ENCODE measurements at regions not wholly inside any gene's neighbourhood (a gene's known extent, or its start where the extent isn't known, plus 50 kb on each side); places are given as distances from the start of the nearest gene placed in this dataset.
A peak's percentile ranks its signal among the peaks of the same experiment; 100 is the strongest.

DNA sequence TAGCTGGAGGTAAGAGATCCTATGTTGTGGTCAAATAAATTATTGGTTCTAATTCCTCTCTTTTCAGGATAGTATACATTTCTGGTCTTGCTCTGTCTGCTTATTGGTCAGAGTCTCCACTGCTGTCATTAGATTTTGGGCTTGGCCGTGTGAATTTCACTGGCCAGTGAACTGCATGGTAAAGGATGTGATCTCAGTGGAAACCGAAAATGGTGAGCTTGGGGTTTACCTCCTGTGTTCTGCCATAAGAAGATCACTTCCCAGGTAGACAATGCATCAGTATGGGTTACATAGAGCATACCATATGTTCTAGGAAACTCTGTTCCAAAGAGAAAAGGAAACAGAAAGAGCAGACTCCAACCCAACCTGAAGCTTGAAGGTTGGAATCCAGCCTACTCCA lies 1123.3 kb upstream of the B3GALT2 start:
- DNase-seq: no peak

DNA sequence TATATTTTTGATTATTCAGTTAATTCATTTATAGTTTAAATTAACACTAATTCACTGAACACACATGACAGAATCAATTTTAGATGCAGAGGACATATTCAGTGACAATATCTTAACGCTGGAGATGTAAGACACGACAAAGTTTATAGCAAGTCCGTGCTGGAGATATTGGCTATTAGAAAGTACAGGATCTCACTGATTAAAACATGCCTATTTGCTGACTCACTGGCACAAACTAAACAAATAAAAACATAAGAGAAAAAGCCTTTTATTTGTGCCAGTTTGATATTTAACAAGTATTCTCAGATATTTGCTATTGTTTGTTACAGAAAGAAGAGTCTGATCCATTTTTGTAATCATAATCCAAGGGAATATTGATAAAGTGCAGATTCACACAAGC lies 1122.9 kb upstream of the B3GALT2 start:
- no peak for DNase-seq

DNA sequence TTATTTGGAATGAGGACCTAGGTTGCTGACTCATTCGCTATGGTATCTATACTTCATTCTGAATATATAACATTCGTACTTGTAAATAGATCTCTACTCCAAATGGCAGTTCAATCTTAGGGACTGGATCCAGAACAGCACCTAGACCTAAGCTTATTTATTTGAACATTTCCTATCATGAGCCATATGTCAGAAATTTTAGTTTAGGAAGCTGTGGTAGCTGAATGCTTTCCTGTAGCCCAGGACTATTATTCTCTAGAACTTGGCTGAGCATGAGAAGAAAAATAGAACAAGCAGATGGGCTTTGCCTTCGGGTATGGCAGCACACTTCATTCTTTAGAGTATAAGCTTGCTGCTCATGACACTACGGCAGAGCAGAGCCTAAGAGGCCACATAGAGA lies 1114.4 kb upstream of the B3GALT2 start:
- DNase-seq: no peak

DNA sequence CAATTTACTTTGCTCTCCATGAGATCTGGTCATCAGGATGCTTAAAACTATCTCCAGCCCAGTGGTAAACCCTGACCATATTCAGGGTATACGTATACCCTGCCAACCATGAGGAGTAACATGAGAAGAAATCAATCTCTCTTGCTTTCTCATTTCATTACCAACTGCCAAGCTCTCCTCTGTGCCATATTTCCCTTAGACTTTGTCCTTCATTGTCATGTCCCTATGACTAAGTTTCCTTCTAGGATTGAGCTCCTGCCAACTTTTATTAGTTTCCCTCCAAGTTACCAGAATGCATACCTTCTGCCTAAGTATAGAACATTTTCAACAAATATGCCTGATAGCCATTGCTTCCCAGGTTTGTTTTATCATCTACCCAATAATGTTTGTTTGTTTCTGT lies 1113.9 kb upstream of the B3GALT2 start:
- peak; percentile 18 for DNase-seq

DNA sequence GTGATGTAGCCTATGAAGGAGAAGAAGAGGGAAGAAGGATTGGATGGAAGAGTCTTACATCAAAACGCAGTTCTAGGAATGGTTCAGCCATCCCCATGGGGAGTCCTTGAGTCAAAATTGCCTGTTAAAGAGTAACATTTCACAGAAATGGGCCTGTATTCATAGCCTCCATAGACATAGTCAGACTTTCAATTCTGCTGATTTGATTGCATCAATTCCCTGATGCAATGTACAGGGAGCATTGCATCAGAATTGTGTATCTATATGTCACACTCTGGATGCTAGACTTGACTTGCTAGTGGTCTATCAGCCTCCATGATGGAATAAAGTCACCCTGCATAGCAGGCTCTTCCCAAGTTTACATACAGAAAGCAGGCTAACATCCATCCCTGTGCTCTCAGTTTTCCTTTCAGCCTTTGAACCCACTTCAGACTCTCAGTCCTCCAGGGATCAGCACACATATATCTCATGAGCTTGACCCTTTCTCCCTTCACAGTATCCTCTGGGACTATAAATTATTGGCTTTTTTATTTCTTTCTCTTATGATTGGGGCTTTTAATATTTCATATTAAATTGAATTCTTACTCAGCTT lies 1111.7 kb upstream of the B3GALT2 start:
- DNase-seq: no peak

DNA sequence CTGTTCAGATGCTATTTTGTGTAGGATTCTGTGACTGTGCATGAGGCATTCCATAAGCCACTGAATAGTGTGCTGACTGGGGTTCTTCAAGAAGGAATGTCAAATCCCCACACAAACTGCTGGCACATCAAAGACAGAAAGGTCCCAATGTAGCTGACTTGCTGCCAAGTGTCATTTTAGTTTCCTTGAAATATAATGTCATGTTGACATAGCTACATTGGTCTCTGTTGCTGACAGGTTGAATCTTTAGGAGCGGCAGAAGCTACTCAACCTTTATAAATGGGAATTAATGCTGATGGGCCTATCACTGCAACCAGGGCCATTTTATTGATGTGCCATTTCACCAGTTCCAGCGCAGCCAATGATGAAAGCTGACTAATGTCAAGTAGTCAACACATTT lies 1110.7 kb upstream of the B3GALT2 start:
- DNase-seq: no peak

DNA sequence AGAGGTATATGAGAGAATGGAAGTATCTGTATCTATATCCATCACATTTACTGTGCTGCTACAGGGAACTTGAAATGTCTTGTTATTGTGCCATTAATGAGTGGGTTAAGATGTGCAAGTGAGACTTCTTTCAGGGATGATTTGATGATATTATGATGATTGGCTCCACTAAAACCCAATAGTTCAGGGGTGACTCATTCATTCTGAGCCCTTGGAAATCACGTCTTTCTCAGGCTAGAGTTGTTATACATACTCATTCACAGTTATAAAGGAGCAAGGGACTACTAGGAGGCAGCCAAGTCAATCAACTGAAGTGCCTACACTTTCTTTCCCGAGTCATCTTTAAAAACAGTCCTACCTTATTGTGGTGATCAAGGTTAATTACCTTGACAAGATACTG lies 1109.8 kb upstream of the B3GALT2 start:
- DNase-seq: peak; percentile 50

DNA sequence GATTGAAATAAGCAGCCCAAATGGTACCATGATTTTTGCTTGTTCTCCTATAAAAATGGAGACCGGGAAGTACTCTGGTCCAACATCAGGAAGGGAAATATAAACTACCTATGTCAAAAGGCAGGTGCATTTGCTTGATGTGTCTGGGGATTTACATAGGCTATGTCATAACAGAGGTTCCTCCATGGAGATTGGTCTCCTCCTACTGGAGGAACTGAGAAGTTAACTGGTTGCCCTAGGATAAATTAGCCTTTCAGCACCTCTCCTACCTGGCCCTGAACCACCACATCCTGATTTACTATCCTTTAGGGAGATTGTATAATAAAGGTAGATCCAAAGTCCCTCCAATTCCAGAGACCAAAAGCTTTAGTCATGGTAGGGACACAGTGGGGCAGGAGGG lies 1109.3 kb upstream of the B3GALT2 start:
- DNase-seq: peak; percentile 33

DNA sequence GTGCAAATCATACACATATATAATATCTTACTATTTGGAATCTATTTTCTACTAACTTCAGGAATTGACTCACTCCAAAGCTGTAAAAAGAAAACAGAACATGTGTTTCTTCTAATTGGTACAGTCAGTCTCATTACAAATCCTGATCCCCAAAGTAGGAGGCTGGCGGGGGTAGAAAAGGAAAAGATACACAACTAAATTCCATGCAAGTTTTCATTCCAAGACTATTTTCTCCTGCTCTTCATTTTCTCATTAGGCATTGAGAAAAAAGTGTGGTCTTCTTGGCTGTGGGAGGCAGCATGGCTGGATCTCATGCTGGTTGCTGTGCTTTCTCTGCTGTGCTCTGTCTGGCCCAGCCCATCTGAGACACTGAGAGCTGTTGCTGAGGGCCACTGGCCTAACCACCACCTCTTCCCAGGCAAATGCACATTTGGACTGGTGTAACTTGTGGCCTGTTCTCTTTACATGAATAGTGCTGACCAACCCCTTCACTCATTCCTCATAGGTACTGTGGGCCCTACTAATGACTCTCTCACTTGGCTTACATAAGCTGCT lies 1107.5 kb upstream of the B3GALT2 start:
- DNase-seq: peak; percentile 54

DNA sequence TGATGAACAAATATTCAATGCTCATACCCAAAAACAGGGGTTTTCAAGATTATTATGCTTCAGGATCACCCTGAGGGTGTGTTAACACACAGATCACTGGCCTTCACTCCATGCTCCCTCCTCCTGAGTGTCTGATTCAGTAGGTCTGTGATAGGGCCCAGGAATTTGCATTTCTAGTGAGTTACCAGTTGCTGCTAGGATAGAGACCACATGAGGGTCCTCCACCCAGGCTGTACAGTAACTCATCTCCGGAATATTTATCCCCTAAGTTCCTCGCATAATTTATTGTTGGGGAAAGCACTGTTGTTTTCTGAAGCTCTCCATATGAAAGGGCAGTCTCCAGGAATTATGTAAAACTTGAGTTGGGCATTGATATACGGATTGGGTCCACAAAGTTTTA lies 1106.6 kb upstream of the B3GALT2 start:
- DNase-seq: no peak

DNA sequence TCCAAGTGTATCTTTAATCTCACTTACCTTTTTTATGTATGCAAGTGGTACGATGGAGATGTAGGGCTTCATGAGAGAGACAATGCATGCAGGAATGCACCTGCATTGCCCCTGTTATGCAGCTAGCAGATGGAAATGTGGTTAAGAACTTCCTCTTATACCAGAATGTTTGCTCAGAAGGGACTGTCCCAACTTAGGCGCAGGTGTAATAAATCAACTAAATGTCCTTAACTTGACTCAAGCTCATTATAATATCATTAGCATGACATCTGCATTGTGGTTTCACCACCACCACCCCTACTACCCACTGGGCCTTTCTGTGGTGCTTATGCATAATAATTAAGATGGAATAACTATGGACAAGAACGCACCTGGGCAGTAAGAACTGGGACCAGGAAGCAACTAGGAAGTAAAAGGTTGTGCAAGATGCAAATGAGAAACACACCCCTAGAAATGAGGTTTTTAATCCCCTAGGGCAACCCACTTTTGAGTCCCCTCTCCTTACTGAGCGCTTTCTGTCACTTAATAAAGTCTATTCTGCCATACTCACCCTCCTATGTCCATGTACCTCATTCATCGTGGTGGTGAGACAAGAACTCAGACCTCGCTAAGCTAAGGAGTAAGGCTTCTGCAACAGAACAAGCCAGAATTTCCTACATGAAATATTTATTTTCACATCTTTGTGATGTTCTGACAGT lies 1103.3 kb upstream of the B3GALT2 start:
- DNase-seq: no peak

DNA sequence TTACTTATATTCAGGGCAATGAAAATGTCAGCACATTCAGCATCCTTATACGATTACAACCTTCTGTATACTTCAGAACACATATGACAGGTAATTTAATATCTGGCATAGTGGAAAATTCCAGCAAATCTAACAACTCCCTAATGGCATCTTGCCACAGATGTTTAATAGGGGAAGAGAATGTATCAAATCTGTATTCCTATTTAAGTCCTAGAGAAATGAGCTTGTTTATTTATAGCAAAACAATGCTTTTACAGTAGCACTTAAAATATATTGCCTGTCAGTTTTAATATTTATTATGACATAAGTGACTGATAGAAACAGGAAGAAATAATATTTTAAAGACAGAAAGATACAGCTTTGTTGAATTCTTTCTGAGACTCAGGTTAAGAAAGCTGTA lies 1101.8 kb upstream of the B3GALT2 start:
- no peak for DNase-seq

DNA sequence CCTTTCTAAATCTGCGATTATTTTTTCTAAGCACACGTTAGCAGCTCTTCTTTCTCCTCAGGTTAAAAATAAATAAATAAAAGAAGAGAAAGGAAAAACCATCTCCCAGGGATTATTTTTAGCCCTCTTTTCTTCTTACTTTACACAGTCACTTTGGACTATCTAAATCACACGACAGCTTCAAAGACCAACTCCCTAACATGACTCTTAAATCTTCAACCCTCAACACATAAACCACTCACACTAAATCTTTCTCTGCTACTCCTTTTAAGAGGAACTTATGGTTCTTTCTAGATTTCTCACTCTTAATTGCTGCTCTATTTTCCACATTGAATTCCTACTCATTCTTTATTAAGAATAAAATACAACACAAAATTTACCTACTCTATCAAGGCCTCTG lies 1095.0 kb upstream of the B3GALT2 start:
- no peak for DNase-seq

DNA sequence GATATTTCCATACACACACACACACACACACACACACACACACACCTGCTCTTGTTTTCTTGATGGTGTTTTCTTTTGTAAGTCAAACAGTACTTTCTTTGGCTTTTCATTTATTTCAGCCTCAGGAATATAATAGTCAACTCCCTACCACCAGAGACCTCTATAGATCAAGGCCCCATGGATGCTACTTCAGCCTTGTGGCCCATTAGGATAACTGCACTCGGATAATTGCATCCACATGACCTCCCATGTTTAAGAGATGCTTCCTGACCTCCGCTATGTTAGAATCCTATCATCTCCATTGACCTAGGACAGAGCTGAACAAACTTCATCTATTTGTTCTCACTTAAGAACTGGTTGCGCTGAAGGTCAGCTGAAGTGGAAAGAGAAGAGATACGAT lies 1094.0 kb upstream of the B3GALT2 start:
- no peak for DNase-seq

DNA sequence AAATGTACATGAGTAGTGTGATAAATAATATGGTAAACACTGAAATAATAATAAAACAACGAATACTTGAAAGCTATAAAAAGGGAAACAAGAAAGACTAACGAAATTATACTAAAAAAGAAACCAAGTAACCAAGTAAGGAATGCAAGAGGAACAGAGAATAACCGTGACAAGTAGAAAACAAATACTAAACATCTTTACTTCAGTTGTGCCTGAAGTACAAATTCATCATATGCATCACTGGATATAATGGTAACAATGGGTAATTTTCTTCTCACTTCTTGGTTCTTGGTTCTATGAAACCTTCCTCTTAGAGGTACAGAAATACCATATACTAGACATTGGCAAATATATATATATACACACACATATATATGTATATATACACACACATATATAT lies 1093.6 kb upstream of the B3GALT2 start:
- DNase-seq: no peak

DNA sequence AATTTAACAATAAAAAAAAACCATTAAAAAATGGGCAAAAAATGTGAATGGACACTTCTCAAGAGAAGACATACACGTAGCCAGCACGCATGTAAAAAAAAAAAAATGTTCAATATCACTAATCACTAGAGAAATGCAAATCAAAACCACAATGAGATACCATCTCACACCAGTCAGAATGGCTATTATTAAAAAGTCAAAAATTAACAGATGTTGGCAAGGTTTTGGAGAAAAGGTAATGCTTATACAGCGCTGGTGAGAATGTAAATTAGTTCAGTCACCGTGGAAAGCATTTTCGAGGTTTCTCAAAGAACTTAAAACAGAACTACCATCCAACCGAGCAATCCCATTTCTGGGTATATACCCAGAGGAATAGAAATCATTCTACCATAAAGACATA lies 1091.5 kb upstream of the B3GALT2 start:
- no peak for DNase-seq

DNA sequence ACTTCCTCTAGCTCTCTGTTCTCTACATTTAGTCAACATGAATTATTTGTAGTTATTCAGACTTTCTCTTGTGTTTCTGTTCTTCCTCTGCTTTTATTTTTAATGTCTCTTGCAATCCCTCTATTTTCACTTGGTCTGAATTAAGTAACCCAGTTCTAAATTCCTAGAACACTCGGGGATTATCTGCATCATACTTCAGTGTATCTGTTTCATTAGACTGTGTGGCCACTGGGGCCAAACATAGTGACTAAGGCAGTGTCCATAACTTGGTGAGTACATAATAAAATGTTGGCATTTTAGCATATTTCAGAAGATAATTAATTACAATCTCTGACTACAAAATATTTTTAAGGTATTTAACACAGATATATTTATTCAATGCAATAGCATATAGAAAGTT lies 1087.2 kb upstream of the B3GALT2 start:
- DNase-seq: no peak

DNA sequence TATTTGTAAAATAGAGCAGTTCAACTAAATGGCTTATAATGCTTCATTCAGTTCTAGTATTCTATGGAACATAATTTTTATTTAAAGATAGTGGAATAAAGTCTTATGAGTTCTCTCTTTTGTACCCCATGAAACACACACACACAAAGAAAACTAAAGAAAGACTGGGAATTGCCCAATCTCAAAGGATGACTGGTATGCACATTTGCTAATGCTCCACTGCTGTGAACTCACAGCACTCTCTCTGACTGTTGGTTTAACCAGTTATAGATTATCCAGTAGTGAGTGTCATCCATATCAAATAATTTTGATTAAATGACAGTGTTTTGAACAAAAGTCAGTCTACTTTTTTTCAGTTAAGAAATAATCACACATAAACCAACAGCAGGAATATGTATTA lies 1082.4 kb upstream of the B3GALT2 start:
- peak; percentile 26 for DNase-seq

DNA sequence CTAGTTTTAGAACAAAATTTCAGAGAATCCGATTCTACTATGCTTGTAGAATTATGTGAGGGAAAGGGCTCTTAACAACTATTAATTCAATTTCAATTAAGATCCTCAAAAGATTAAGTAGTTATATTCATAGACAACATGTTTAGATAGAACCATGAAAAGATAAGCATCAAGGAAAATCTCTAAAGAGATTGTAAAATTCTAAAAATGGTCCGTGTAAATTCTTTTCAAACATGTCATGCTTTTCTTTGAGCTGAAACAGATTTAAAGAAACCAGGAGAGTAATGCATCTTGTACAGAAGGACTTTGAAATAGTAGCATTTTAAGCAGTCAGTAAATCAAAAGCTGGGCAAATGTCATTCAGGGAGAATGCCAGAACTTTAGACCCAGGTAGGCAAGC lies 1080.6 kb upstream of the B3GALT2 start:
- DNase-seq: no peak

DNA sequence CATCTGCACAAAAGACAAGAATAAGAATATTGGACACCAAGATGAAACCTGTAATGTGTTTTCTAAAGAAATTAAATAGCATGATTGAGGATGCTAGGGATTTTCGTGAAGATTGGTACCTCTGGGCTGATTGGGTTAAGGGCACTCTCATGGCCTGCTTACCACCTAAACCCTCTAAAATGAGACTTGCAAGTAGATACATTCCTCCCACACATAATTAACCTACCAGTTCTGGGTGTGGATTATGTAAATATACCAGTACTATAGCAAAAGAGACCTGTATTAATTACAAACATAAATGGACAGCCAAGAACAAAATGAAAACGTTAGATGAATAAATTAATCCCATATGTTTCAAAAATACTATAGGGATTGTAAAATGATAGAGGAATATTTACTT lies 1069.6 kb upstream of the B3GALT2 start:
- DNase-seq: no peak

DNA sequence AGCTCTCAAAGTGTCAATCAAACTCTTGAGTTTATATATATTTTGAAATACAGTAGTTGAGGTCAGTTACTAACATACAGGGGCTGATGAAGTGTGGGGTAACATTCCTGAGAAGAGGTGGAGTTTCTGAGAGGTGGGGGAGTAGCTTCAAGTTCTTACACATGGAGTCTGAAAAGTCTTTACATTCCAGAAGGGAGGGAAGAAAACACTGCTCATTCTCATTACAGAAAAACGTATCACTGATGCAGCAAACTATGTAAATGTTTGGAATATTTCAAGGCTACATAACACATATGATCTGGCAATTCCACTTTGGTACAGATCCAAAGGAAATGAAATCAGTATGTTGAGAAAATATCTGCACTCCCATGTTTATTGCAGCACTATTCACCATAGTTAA lies 1065.8 kb upstream of the B3GALT2 start:
- DNase-seq: peak; percentile 92

DNA sequence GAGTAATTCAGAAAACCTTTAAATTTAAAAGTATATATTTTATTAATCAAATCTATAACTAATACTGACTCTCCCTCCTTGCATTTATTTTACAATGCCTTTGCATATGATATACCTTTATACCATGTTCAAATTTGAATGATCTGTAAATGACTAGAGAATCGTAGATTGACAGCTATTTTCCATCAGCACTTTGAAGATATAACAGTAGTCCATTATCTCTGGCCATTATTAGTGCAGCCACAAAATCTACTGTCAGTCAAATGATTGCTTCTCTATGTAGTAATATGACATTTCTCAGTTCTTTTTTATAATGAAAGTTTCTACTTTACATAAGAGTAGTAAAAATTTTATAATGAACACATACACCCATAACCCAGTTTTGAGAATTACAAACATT lies 1054.8 kb upstream of the B3GALT2 start:
- no peak for DNase-seq

DNA sequence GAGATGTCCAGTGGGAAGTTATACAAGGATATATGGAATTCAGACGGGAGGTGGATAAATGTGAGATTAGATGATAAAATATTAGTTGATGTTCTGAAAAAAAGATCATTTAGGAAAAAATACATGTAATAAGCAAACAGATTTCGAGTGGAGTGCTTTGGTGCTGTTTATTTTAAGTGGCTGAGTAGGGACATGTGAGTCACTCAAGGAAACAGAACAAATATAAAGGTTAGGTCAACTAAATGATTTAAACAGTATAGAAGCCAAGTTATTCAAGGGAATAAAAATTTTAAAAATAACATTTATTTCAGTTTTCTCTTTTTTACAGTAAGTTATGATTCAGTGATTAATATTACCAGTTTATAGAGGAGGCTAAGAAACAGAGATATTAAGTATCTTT lies 1046.7 kb upstream of the B3GALT2 start:
- peak; percentile 25 for DNase-seq

DNA sequence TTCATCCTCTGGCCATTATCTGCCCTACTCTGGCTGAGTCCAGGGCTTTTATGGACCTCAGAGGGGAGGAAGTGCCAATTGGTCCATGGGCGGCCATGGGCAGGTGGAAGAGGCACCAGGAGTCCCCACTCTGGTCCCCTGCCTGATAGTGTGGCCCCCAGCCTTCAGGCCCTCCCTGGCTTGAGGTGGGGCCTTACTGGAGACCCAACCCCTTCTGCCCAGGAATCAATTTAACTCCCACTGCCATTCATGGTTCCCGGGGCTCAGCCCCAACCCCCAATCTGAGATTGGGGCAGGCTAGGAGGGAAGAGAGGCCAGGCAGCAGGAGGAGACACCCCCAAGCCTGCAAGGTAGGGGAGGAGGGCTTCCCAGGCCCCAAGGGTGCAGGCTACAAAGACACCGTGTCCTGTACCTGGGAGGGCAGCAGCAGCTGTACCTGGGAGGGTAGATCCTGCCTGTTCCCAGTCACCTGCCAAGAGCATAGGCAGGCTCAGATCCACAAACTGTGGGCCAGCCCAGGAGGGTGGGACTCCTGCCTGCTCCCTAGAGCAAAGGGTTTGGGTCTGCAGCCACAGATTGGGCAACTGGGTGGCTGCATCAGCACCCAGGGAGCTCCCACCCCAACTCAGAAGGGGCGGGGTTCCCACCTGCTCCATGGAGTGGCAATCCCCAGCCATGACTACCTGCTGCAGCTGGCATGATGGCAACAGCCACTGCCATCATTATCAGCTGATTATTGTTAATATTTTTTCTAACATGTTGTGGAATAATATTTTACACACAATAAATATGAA lies 1044.1 kb upstream of the B3GALT2 start:
- DNase-seq: no peak

All from fibroblast of skin of back (primary cell).